ENCODE measurements at regions not wholly inside any gene's neighbourhood (a gene's known extent, or its start where the extent isn't known, plus 50 kb on each side); places are given as distances from the start of the nearest gene placed in this dataset.
A peak's percentile ranks its signal among the peaks of the same experiment; 100 is the strongest.
"Not testable (repeated sequence)": the region's sequence is repeated elsewhere in the genome, so short reads cannot be mapped to it uniquely, and the experiment has no call there.

- TF ChIP-seq, protein P1, sequence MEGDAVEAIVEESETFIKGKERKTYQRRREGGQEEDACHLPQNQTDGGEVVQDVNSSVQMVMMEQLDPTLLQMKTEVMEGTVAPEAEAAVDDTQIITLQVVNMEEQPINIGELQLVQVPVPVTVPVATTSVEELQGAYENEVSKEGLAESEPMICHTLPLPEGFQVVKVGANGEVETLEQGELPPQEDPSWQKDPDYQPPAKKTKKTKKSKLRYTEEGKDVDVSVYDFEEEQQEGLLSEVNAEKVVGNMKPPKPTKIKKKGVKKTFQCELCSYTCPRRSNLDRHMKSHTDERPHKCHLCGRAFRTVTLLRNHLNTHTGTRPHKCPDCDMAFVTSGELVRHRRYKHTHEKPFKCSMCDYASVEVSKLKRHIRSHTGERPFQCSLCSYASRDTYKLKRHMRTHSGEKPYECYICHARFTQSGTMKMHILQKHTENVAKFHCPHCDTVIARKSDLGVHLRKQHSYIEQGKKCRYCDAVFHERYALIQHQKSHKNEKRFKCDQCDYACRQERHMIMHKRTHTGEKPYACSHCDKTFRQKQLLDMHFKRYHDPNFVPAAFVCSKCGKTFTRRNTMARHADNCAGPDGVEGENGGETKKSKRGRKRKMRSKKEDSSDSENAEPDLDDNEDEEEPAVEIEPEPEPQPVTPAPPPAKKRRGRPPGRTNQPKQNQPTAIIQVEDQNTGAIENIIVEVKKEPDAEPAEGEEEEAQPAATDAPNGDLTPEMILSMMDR (IDR thresholded peaks at IDR 0.05; ENCODE audit: low read depth, low read length, missing control alignments): no peak
- DNase-seq (ENCODE audit: low read depth): no peak
- no peak overlapping the region for H3K4me3 ChIP-seq (ENCODE audit: low read depth, low read length)
- in situ Hi-C loops (cut with HindIII; ENCODE audit: low sequenced_read_pairs): no loop called here
Measured at GRCh38 chr14:28820677-28821076, 54.1 kb downstream of the FOXG1 start.

DNA sequence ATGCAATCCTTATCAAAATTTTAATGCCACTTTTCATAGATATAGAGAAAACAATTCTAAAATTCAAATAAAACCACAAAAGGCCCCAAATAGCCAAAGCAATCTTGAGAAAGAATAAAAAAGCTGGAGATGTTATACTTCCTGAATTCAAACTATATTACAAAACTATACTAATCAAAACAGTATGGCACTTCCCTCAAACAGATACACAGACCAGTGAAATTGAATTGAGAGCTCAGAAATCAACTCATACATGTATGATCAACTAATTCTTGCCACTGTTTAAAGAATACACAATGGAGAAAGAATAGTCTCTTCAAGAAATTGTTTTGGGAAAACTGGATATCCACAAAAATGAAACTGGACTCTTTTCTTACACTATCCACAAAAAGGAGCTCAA is 55.4 kb downstream of the FOXG1 start:
- no peak for DNase-seq (ENCODE audit: low read depth)
- TF ChIP-seq, protein P1 (IDR thresholded peaks at IDR 0.05; ENCODE audit: low read depth, low read length, missing control alignments): no peak
- in situ Hi-C loops (cut with HindIII; ENCODE audit: low sequenced_read_pairs): no loop called here
- no peak overlapping the region for H3K4me3 ChIP-seq (ENCODE audit: low read depth, low read length)

- no peak for DNase-seq (ENCODE audit: low read depth)
- no peak overlapping the region for H3K4me3 ChIP-seq (ENCODE audit: low read depth, low read length)
- TF ChIP-seq, protein P1 (IDR thresholded peaks at IDR 0.05; ENCODE audit: low read depth, low read length, missing control alignments): no peak
- in situ Hi-C loops (cut with HindIII; ENCODE audit: low sequenced_read_pairs): no loop called here
Measured at GRCh38 chr14:28823245-28823644, 56.7 kb downstream of the FOXG1 start.

- in situ Hi-C loops (cut with HindIII; ENCODE audit: low sequenced_read_pairs): no loop called here
Measured at GRCh38 chr14:28830115-28830534, 63.5 kb downstream of the FOXG1 start.

GRCh38 chr14:28831126-28831525 is 64.5 kb downstream of the FOXG1 start:
- in situ Hi-C loops (cut with HindIII; ENCODE audit: low sequenced_read_pairs): no loop called here
- TF ChIP-seq, protein P1 (IDR thresholded peaks at IDR 0.05; ENCODE audit: low read depth, low read length, missing control alignments): no peak
- no peak for DNase-seq (ENCODE audit: low read depth)
- no peak overlapping the region for H3K4me3 ChIP-seq (ENCODE audit: low read depth, low read length)

More at GRCh38 chr14:28830115-28830534, 63.5 kb downstream of the FOXG1 start:
- DNase-seq (ENCODE audit: low read depth): no peak
- no peak overlapping the region for H3K4me3 ChIP-seq (ENCODE audit: low read depth, low read length)
- TF ChIP-seq, protein P1 (IDR thresholded peaks at IDR 0.05; ENCODE audit: low read depth, low read length, missing control alignments): no peak

- in situ Hi-C loops (cut with HindIII; ENCODE audit: low sequenced_read_pairs); DNase-seq (ENCODE audit: low read depth): not testable (repeated sequence)
Measured at GRCh38 chr14:28842569-28842968, 76.0 kb downstream of the FOXG1 start.

DNA sequence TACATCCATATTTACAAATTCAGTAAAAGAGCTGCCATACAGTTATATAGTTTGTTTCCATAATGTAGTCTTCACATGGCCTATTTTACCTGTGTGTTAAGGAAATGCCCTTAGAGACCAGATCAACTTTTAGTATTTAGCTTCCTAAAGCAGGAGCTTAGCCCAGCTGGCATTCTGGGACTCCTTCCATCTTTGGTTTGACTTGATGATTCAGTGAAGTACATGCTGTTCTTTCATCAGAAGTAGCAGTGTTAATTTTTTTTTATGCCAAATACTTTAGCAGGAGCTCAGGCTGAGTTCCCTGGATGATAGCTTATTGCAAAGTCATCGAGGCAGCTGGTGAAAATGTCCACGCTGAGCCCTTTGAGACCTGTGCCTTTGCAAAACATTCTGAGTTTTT is 101.0 kb downstream of the FOXG1 start:
- in situ Hi-C loops (cut with HindIII; ENCODE audit: low sequenced_read_pairs): no loop called here
- TF ChIP-seq, protein P1 (IDR thresholded peaks at IDR 0.05; ENCODE audit: low read depth, low read length, missing control alignments): no peak
- no peak overlapping the region for H3K4me3 ChIP-seq (ENCODE audit: low read depth, low read length)
- DNase-seq (ENCODE audit: low read depth): peak; percentile 44

More at GRCh38 chr14:28842569-28842968, 76.0 kb downstream of the FOXG1 start:
- H3K4me3 ChIP-seq (ENCODE audit: low read depth, low read length): not testable (repeated sequence)

Data from astrocyte of the cerebellum (primary cell).